ENCODE measurements at regions not wholly inside any gene's neighbourhood (a gene's known extent, or its start where the extent isn't known, plus 50 kb on each side); places are given as distances from the start of the nearest gene placed in this dataset.

DNA sequence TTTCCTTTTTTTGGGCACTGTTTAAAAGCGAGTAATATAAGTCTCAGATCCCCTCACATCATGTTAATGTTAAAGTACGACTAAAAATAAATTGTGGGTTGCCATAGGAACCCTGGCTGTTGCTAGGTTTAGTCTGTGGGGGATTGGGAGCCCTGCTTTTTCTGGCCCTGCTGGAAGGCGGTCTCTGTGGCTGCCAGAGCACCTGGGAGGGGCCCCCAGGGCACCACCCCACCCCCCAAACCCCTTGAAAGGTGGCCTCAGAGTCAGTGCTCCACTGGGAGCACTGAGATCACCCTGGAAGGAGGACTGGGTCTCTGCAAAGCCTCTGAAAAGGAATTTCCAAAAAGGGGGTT lies 66.2 kb upstream of the NEURL1B start:
- Histone ChIP-seq H3K4me3 (no peak overlapping the region), H3K4me1 (peaks cover 0 to 41% (median 16%) of the 10 kb centered on the region in 12 donors), H3K27ac (peak overlapping the region in 8 of 12 donors; percentile 15 to 67 (median 35)), H3K9me3 (no peaks in the 10 kb centered on the region), H3K27me3 (no peaks in the 10 kb centered on the region), H3K36me3 (no peaks in the 10 kb centered on the region)
- WGBS, 4 donors: 67 to 71% (median 69%) methylated on average over 3 of the region's 3 CpGs
- peak in 2 of 5 donors; percentile 21 to 29 for DNase-seq
- ATAC-seq: peak in 1 of 4 donors; percentile 27
- intact Hi-C loops (cut with DNase I): no loop called here
- TF ChIP-seq CTCF (IDR thresholded peaks at IDR 0.05) (no peak), POLR2A (IDR thresholded peaks at IDR 0.05) (no peak)

DNA sequence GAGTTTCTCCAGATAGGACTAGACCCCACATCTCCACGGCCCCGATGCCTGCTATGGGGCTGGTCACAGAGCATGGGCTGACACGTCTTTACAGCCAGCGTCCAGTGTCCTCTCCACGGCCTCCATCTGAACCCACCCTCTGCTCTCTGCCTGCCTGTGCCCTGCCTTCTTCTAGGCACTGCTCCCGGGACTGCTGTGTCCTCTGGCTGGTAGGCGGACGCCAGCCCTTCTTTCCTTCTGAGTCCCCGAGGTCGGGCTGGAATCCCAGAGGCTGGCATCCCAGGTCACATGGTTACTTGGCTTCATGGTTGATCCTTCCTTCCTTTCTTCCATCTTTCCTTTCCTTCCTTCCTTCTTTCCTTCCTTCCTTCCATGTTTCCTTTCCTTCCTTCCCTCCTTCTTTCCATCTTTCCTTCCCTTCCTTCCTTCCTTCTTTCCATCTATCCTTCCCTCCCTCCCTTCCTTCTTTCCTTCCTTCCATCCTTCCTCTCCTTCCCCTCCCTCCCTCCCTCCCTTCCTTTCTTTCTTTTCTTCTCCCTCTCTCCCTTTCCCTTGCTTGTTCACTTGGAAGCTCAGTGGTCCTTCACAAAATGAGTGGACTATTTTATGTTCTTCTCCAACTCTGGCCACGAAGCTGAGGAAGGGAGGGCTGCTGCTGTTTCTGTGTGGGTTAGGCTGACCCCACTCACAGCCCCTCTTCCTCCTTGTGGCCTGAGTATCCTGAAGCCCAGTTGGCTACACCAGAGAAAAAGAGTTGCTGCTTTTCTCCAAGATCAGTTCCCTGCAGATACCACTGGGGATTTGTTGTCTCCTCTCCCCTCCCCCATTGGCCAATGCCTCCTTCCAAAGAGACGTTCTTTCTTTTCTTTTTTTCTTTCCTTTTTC lies 66.8 kb upstream of the NEURL1B start:
- intact Hi-C loops (cut with DNase I): no loop called here
- Histone ChIP-seq H3K27me3 (no peaks in the 10 kb centered on the region), H3K4me3 (no peak overlapping the region), H3K4me1 (peaks cover 0 to 36% (median 14%) of the 10 kb centered on the region in 12 donors), H3K27ac (peak overlapping the region in 8 of 12 donors; percentile 5 to 67 (median 38)), H3K9me3 (no peaks in the 10 kb centered on the region), H3K36me3 (no peaks in the 10 kb centered on the region)
- ATAC-seq (no peak), DNase-seq (peak in 1 of 5 donors; percentile 55)
- 81 to 87% (median 83%) methylated on average over 12 of the region's 12 CpGs for whole genome bisulfite sequencing, 4 donors
- TF ChIP-seq CTCF (IDR thresholded peaks at IDR 0.05): no peak
- TF ChIP-seq POLR2A (IDR thresholded peaks at IDR 0.05): no peak

DNA sequence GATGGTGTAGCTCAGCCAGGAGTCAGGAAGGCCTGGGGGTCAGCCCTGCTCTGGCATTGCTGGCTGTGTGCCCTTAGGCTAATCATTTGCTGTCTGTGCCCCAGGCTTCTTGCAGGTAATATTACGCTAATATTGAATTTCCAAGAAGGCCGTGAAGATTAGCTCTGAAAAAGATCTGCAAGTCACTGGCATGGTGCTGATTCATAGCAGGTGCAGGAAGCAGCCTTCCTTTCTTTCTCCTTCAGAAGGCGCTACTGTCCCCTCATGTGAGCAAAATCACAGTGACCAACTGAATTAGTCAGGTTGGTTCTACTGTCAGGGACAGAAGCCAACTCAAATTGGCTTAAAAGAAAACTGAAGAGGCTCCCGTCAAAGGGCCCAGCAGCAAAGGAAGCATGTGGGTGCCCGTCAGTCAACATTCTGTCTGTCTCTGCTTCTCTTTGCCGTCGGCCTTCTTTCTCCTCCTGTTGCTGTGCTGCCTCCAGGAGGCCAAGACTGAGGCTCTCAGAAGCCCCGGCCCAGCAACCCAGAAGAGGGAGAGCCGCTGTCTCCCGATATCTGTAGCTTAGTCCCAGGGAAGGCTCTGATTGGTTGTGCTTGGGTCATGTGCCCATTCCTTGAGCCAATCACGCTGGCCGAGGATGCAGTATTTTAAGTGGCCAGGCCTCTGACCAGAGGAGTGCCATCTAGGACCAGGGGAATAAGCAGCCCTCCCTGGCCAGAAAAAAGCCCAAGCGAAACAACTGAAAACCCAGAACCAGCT lies 67.8 kb upstream of the NEURL1B start:
- no peak for ATAC-seq
- Histone ChIP-seq H3K36me3 (no peaks in the 10 kb centered on the region), H3K4me1 (peaks cover 0 to 31% (median 14%) of the 10 kb centered on the region in 12 donors), H3K4me3 (no peak overlapping the region), H3K9me3 (no peaks in the 10 kb centered on the region), H3K27me3 (no peaks in the 10 kb centered on the region), H3K27ac (peak overlapping the region in 3 of 12 donors; percentile 33 to 67 (median 64))
- 93 to 96% (median 95%) methylated on average over 13 of the region's 13 CpGs for WGBS, 4 donors
- DNase-seq: peak in 1 of 5 donors; percentile 23
- TF ChIP-seq POLR2A (IDR thresholded peaks at IDR 0.05) (no peak), CTCF (IDR thresholded peaks at IDR 0.05) (no peak)
- intact Hi-C loops (cut with DNase I): no loop called here

- ATAC-seq: no peak
- TF ChIP-seq CTCF (IDR thresholded peaks at IDR 0.05) (no peak), POLR2A (IDR thresholded peaks at IDR 0.05) (no peak)
- 82 to 98% (median 94%) methylated on average over 3 of the region's 3 CpGs for WGBS, 4 donors
- Histone ChIP-seq H3K27me3 (no peaks in the 10 kb centered on the region), H3K36me3 (no peaks in the 10 kb centered on the region), H3K4me3 (no peak overlapping the region), H3K9me3 (no peaks in the 10 kb centered on the region), H3K27ac (no peak overlapping the region), H3K4me1 (peaks cover 0 to 31% (median 14%) of the 10 kb centered on the region in 12 donors)
- intact Hi-C loops (cut with DNase I): no loop called here
- DNase-seq: peak in 1 of 5 donors; percentile 28
These were observed 68.6 kb upstream of the NEURL1B start for GRCh38 chr5:172572440-172572839.
